DMS53 (cell line): ENCODE measurements at regions not wholly inside any gene's neighbourhood (a gene's known extent, or its start where the extent isn't known, plus 50 kb on each side); places are given as distances from the start of the nearest gene placed in this dataset.

Experiments used
- DNase-seq: peaks from one replicate; lab custom pipeline; 2025; lab: John Stamatoyannopoulos, UW

GRCh38 chr3:148021381-148021780 lies 612.2 kb downstream of the ZIC1 start:
- no peak for DNase-seq

- DNase-seq = no peak
These were observed 614.8 kb downstream of the ZIC1 start for GRCh38 chr3:148023994-148024393.

- no peak for DNase-seq
These were observed 616.9 kb downstream of the ZIC1 start for GRCh38 chr3:148026009-148026588.

GRCh38 chr3:148030975-148031374 lies 621.8 kb downstream of the ZIC1 start:
- no peak for DNase-seq

GRCh38 chr3:148034353-148034752 lies 625.2 kb downstream of the ZIC1 start:
- peak; percentile 19 for DNase-seq

- DNase-seq = no peak
These were observed 627.2 kb downstream of the ZIC1 start for GRCh38 chr3:148036331-148036876.

- no peak for DNase-seq
These were observed 633.7 kb downstream of the ZIC1 start for GRCh38 chr3:148042663-148043445.

- DNase-seq = no peak
These were observed 635.0 kb downstream of the ZIC1 start for GRCh38 chr3:148044151-148044550.

- no peak for DNase-seq
These were observed 642.7 kb upstream of the AGTR1 start for GRCh38 chr3:148054999-148055398.

- peak; percentile 83 for DNase-seq
These were observed 635.1 kb upstream of the AGTR1 start for GRCh38 chr3:148062590-148062989.

GRCh38 chr3:148066802-148067201 lies 630.9 kb upstream of the AGTR1 start:
- DNase-seq = no peak

- no peak for DNase-seq
These were observed 629.2 kb upstream of the AGTR1 start for GRCh38 chr3:148068466-148068865.

GRCh38 chr3:148070041-148070440 lies 627.7 kb upstream of the AGTR1 start:
- DNase-seq = no peak

- no peak for DNase-seq
These were observed 623.8 kb upstream of the AGTR1 start for GRCh38 chr3:148073721-148074456.

- DNase-seq = peak; percentile 44
These were observed 622.8 kb upstream of the AGTR1 start for GRCh38 chr3:148074946-148075345.

- DNase-seq = peak; percentile 76
These were observed 621.7 kb upstream of the AGTR1 start for GRCh38 chr3:148075771-148076716.

- DNase-seq = peak; percentile 52
These were observed 620.3 kb upstream of the AGTR1 start for GRCh38 chr3:148077318-148077923.

- DNase-seq = no peak
These were observed 619.7 kb upstream of the AGTR1 start for GRCh38 chr3:148077965-148078364.

GRCh38 chr3:148078658-148079057 lies 619.0 kb upstream of the AGTR1 start:
- no peak for DNase-seq

- DNase-seq = no peak
These were observed 618.3 kb upstream of the AGTR1 start for GRCh38 chr3:148079370-148079769.

- DNase-seq = no peak
These were observed 615.8 kb upstream of the AGTR1 start for GRCh38 chr3:148081926-148082325.
